OCI-LY7 (cell line): ENCODE measurements at regions not wholly inside any gene's neighbourhood (a gene's known extent, or its start where the extent isn't known, plus 50 kb on each side); places are given as distances from the start of the nearest gene placed in this dataset.

Experiments used
- EZH2phosphoT487 ChIP-seq: fragments of 200-600 bp; sonication (generic); IDR thresholded peaks from 2 replicates; pipeline ENCODE4 v1.6.1; 2018; ENCODE audit warnings: low read depth, borderline replicate concordance, mild to moderate bottlenecking, mixed run types, antibody characterized with exemption, low read length, moderate library complexity, mixed read lengths
- TF ChIP-seq, protein P1 (sequence below): fragments of 200-600 bp; sonication (generic); conservative IDR thresholded peaks from 2 replicates; pipeline ENCODE4 v1.5.1; 2014; ENCODE audit warnings: mild to moderate bottlenecking, antibody characterized with exemption, low read length, moderate library complexity, mixed read lengths

DNA sequence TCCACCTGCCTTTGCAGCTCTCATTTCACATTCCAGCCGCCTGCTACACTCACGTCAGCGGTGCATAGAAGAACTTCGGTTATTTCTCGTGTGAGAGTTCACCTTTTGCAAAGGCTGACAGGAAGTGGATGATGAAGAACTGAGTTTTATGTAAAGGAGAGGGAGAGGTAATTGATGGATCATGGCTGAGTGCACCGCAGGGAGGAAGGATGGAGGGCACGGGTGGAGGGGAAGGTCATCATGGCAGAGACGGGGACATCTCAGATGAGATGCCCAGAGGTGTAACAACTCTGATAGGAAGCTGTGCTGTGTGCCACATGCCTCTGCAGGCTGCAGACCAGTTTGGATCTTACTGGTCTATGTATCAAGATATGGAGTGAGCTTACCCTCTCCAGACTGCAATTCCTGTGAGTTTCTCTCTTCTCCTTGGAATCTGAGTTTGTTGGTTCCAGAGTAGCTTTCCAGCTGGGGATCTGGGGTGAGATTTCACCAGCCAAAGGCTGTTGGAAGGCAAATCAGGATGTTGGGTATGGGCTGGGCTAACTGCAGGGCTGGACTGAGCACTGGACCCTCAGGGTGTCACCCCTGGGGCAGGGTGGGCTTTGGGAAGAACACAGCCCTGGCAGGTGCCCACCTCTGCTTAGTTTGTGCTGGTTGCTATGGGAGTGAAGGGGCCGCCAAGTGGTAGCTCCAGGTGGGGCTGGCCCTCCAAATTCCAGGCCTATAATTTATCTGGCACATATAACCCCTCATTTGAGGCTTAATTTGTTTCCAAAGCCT, 777.0 kb downstream of the KCNJ18 start:
- TF ChIP-seq, protein P1, sequence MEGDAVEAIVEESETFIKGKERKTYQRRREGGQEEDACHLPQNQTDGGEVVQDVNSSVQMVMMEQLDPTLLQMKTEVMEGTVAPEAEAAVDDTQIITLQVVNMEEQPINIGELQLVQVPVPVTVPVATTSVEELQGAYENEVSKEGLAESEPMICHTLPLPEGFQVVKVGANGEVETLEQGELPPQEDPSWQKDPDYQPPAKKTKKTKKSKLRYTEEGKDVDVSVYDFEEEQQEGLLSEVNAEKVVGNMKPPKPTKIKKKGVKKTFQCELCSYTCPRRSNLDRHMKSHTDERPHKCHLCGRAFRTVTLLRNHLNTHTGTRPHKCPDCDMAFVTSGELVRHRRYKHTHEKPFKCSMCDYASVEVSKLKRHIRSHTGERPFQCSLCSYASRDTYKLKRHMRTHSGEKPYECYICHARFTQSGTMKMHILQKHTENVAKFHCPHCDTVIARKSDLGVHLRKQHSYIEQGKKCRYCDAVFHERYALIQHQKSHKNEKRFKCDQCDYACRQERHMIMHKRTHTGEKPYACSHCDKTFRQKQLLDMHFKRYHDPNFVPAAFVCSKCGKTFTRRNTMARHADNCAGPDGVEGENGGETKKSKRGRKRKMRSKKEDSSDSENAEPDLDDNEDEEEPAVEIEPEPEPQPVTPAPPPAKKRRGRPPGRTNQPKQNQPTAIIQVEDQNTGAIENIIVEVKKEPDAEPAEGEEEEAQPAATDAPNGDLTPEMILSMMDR = no peak
- no peak for TF ChIP-seq EZH2phosphoT487
